ENCODE measurements at regions not wholly inside any gene's neighbourhood (a gene's known extent, or its start where the extent isn't known, plus 50 kb on each side); places are given as distances from the start of the nearest gene placed in this dataset.

GRCh38 chr18:42635378-42636048 lies 480.0 kb downstream of the RIT2 start:
- TF ChIP-seq POLR2A (IDR thresholded peaks at IDR 0.05) = no peak
- no peak for TF ChIP-seq CTCF (IDR thresholded peaks at IDR 0.05)
